HL-60 (cell line): ENCODE measurements at regions not wholly inside any gene's neighbourhood (a gene's known extent, or its start where the extent isn't known, plus 50 kb on each side); places are given as distances from the start of the nearest gene placed in this dataset.

Experiments used
- DNase-seq, 2 experiments: peaks; one replicate each; pipeline ENCODE4 v3.0.0-alpha.2; 2010 to 2020; ENCODE audit warnings: low read depth in 1 of 2, low spot score in 1 of 2
- H3K27ac ChIP-seq: fragments of 250-450 bp; sonication (Bioruptor Pico); replicated peaks from 2 replicates; pipeline ENCODE4 v1.5.1; 2020; ENCODE audit warnings: mild to moderate bottlenecking, moderate library complexity
- H3K27me3 ChIP-seq: fragments of 250-450 bp; sonication (Bioruptor Pico); 2 replicates; pipeline ENCODE4 v1.5.1; 2021; ENCODE audit warnings: mild to moderate bottlenecking, moderate library complexity; ENCODE audit not compliant: insufficient read depth, poor library complexity, severe bottlenecking
- H3K4me3 ChIP-seq: replicated peaks from 2 replicates; pipeline ENCODE4 v1.5.1; 2011; ENCODE audit warnings: mild to moderate bottlenecking, control low read depth, low read length; ENCODE audit not compliant: insufficient read depth
- CTCF ChIP-seq: IDR thresholded peaks from one replicate; pipeline ENCODE4 v1.5.1; 2011; ENCODE audit warnings: low read length, control low read depth, inconsistent platforms; ENCODE audit not compliant: insufficient read depth
- GABPA ChIP-seq: IDR thresholded peaks from 2 replicates; pipeline ENCODE4 v1.6.1; 2012; ENCODE audit warnings: low read depth
- POLR2AphosphoS5 ChIP-seq: IDR thresholded peaks from 2 replicates; pipeline ENCODE4 v1.6.1; 2012; ENCODE audit warnings: low read depth
- REST ChIP-seq: IDR thresholded peaks from 2 replicates; pipeline ENCODE4 v1.6.1; 2012; ENCODE audit warnings: low read depth; ENCODE audit not compliant: insufficient replicate concordance
- SPI1 ChIP-seq: IDR thresholded peaks from 2 replicates; pipeline ENCODE4 v1.6.1; 2012; ENCODE audit warnings: low read depth, mild to moderate bottlenecking, borderline replicate concordance

- no peak for DNase-seq
Observed at GRCh38 chr14:104254735-104255400, 116.5 kb downstream of the KIF26A start.

GRCh38 chr14:104256025-104256424 lies 117.6 kb downstream of the KIF26A start:
- TF ChIP-seq REST (no peak), GABPA (no peak), CTCF (no peak), SPI1 (no peak), POLR2AphosphoS5 (no peak)
- no peak overlapping the region for H3K27ac ChIP-seq
- H3K4me3 ChIP-seq, result no peak overlapping the region
- DNase-seq, result no peak
- H3K27me3 ChIP-seq, result peaks cover 2% of the 10 kb centered on the region

More at GRCh38 chr14:104254735-104255400, 116.5 kb downstream of the KIF26A start:
- no peak overlapping the region for H3K27ac ChIP-seq
- peaks cover 2% of the 10 kb centered on the region for H3K27me3 ChIP-seq
- no peak overlapping the region for H3K4me3 ChIP-seq
- TF ChIP-seq GABPA, result no peak
- no peak for TF ChIP-seq CTCF
- no peak for TF ChIP-seq SPI1
- TF ChIP-seq POLR2AphosphoS5, result no peak
- no peak for TF ChIP-seq REST

GRCh38 chr14:104262515-104263514 lies 124.4 kb downstream of the KIF26A start:
- no peak for DNase-seq
- Histone ChIP-seq H3K27me3 (peaks cover 2% of the 10 kb centered on the region), H3K27ac (no peak overlapping the region), H3K4me3 (no peak overlapping the region)
- TF ChIP-seq SPI1 (no peak), GABPA (no peak), POLR2AphosphoS5 (no peak), CTCF (no peak), REST (no peak)
